Endothelial cell of umbilical vein (primary cell): ENCODE measurements at regions not wholly inside any gene's neighbourhood (a gene's known extent, or its start where the extent isn't known, plus 50 kb on each side); places are given as distances from the start of the nearest gene placed in this dataset.

Experiments used
- BruUV-seq: library from RNA; stranded (reverse); fragments of 400-500 nt; replicated peaks from 2 replicates; lab custom pipeline; 2021; lab: Mats Ljungman, UMichigan
- CTCF ChIA-PET: fragments of 300-600, 350-600 bp; sonication (Branson Sonifier 250); formaldehyde crosslinking; loops from one replicate; lab custom pipeline; 2021; ENCODE audit warnings: antibody characterized with exemption, inconsistent platforms; lab: Charles Lee
- POLR2A ChIA-PET: fragments of 300-600, 350-600 bp; sonication (Branson Sonifier 250); formaldehyde crosslinking; loops from one replicate; lab custom pipeline; 2021; ENCODE audit warnings: antibody characterized with exemption, inconsistent platforms; lab: Charles Lee
- DNase-seq: peaks from one replicate; pipeline ENCODE4 v3.0.0-alpha.2; 2011; ENCODE audit warnings: low read depth, low spot score
- FAIRE-seq: peaks from 2 replicates; lab custom pipeline; 2011; peaks lifted over from hg19 to GRCh38; lab: Jason Lieb, UNC
- H2AFZ ChIP-seq: 2 replicates; pipeline ENCODE4 v1.6.0; 2012; ENCODE audit warnings: low read depth, low read length, control low read depth, inconsistent platforms
- H3K27ac ChIP-seq: 2 replicates; pipeline ENCODE4 v1.5.1; 2011; ENCODE audit warnings: low read depth, mild to moderate bottlenecking, control low read depth, low read length, moderate library complexity; ENCODE audit not compliant: insufficient read depth
- H3K27me3 ChIP-seq, 2 experiments: 2 replicates each; pipeline versions ENCODE4 v1.6.0 to v1.6.1; 2011; ENCODE audit warnings: low read length in 2 of 2, mixed read lengths in 1 of 2; ENCODE audit not compliant: control insufficient read depth in 2 of 2, insufficient read depth in 2 of 2
- H3K36me3 ChIP-seq, 2 experiments: 2 replicates in 1 of 2; 3 replicates in 1 of 2; pipeline ENCODE4 v1.5.1; 2011; ENCODE audit warnings: low read length in 2 of 2, mild to moderate bottlenecking in 1 of 2, moderate library complexity in 1 of 2; ENCODE audit not compliant: control insufficient read depth in 2 of 2, insufficient read depth in 2 of 2; ENCODE audit errors: extremely low read depth in 1 of 2
- H3K4me1 ChIP-seq: 3 replicates; pipeline ENCODE4 v1.5.1; 2011; ENCODE audit warnings: mild to moderate bottlenecking, low read length; ENCODE audit not compliant: control insufficient read depth, insufficient read depth; ENCODE audit errors: extremely low read depth
- H3K4me2 ChIP-seq: 2 replicates; pipeline ENCODE4 v1.6.1; 2011; ENCODE audit warnings: low read length, control low read depth, mixed read lengths; ENCODE audit not compliant: insufficient read depth
- H3K4me3 ChIP-seq, 3 experiments: fragments of 200-600 bp in 1 of 3; sonication (generic), shearing (Covaris generic) in 1 of 3; replicated peaks in 1 of 3; 2 replicates each; pipeline ENCODE4 v1.5.1; 2011 to 2016; ENCODE audit warnings: control low read depth in 3 of 3, low read length in 3 of 3, mild to moderate bottlenecking in 2 of 3, inconsistent platforms in 1 of 3, low read depth in 1 of 3, moderate library complexity in 1 of 3; ENCODE audit not compliant: insufficient read depth in 1 of 3
- H3K79me2 ChIP-seq: 2 replicates; pipeline ENCODE4 v1.6.0; 2012; ENCODE audit warnings: low read length, inconsistent platforms; ENCODE audit not compliant: control insufficient read depth, insufficient read depth
- H3K9ac ChIP-seq: replicated peaks from 2 replicates; pipeline ENCODE3; 2011; ENCODE audit warnings: low read length, control low read depth; ENCODE audit not compliant: insufficient read depth; ENCODE audit errors: extremely low read depth
- H3K9me1 ChIP-seq: replicated peaks from 3 replicates; pipeline ENCODE4 v1.6.0; 2011; ENCODE audit warnings: mild to moderate bottlenecking, low read length; ENCODE audit not compliant: control insufficient read depth, insufficient read depth; ENCODE audit errors: extremely low read depth
- H3K9me3 ChIP-seq: replicated peaks from 2 replicates; pipeline ENCODE4 v1.5.1; 2012; ENCODE audit warnings: low read length, inconsistent platforms; ENCODE audit not compliant: control insufficient read depth, insufficient read depth
- H4K20me1 ChIP-seq: replicated peaks from 2 replicates; pipeline ENCODE3; 2011; ENCODE audit warnings: mild to moderate bottlenecking, low read length; ENCODE audit not compliant: control insufficient read depth, insufficient read depth; ENCODE audit errors: extremely low read depth
- CTCF ChIP-seq, 2 donors: IDR thresholded peaks; 1 replicate in 1 of 2; 2 replicates in 1 of 2; pipeline ENCODE4 v1.5.1; 2011; ENCODE audit warnings: low read length in 2 of 2, mild to moderate bottlenecking in 2 of 2, moderate library complexity in 2 of 2, control low read depth in 1 of 2, inconsistent platforms in 1 of 2, low read depth in 1 of 2; ENCODE audit not compliant: insufficient read depth in 1 of 2; ENCODE audit errors: extremely low read depth in 1 of 2
- GATA2 ChIP-seq: IDR thresholded peaks from 2 replicates; pipeline ENCODE4 v1.7.0; 2011; ENCODE audit warnings: low read depth, mild to moderate bottlenecking, moderate library complexity, mixed read lengths, low read length; ENCODE audit not compliant: insufficient read length, insufficient read depth
- MAX ChIP-seq: IDR thresholded peaks from 2 replicates; pipeline ENCODE4 v1.6.1; 2011; ENCODE audit not compliant: insufficient read depth, insufficient read length
- MYC ChIP-seq: IDR thresholded peaks from one replicate; pipeline ENCODE4 v1.6.1; 2011; ENCODE audit warnings: mild to moderate bottlenecking, low read depth, low read length
- POLR2A ChIP-seq: IDR thresholded peaks from 2 replicates; pipeline ENCODE4 v1.6.1; 2012; ENCODE audit warnings: low read depth, mild to moderate bottlenecking, control low read depth, low read length
- POLR2AphosphoS5 ChIP-seq: IDR thresholded peaks from 2 replicates; pipeline ENCODE4 v1.6.1; 2012; ENCODE audit warnings: low read depth, mild to moderate bottlenecking, control low read depth, low read length, moderate library complexity; ENCODE audit not compliant: insufficient read depth
- dilution Hi-C: fragments of 300-500 bp; cut with MboI; formaldehyde crosslinking; loops from one replicate; pipeline ENCODE4 v1.15.0; 2019; ENCODE audit warnings: low sequenced_read_pairs; ENCODE audit not compliant: extremely low pct_ligation_motif_present
- intact Hi-C: fragments of 100-400 bp; cut with micrococcal nuclease; formaldehyde crosslinking; loops from one replicate; pipeline ENCODE4 v1.10.0; 2022

- Histone ChIP-seq H3K27ac (no peak overlapping the region), H3K36me3 (no peaks in the 10 kb centered on the region), H3K4me1 (no peaks in the 10 kb centered on the region), H3K79me2 (no peaks in the 10 kb centered on the region), H2AFZ (no peak overlapping the region), H3K27me3 (no peaks in the 10 kb centered on the region), H3K4me3 (no peak overlapping the region), H3K4me2 (no peak overlapping the region), H4K20me1 (no peaks in the 10 kb centered on the region), H3K9ac (no peak overlapping the region), H3K9me3 (no peaks in the 10 kb centered on the region), H3K9me1 (no peaks in the 10 kb centered on the region)
- POLR2A ChIA-PET: no interaction called here
- TF ChIP-seq POLR2A (no peak), POLR2AphosphoS5 (no peak), CTCF (IDR thresholded peaks at IDR 0.05; ENCODE audit: extremely low read depth in 1 of 2, insufficient read depth in 1 of 2, low read depth in 1 of 2, low read length in 2 of 2) (no peak), GATA2 (no peak), MYC (no peak), MAX (no peak)
- intact Hi-C loops: no loop called here
- FAIRE-seq (no peak), DNase-seq (no peak)
- BruUV-seq: no TSS peak
- CTCF ChIA-PET: no interaction called here
- dilution Hi-C loops: no loop called here
Measured at GRCh38 chr2:226300196-226300886, 499.3 kb downstream of the IRS1 start.
